Vagina (tissue), 2 donors: ENCODE measurements at regions not wholly inside any gene's neighbourhood (a gene's known extent, or its start where the extent isn't known, plus 50 kb on each side); places are given as distances from the start of the nearest gene placed in this dataset.

Experiments
- CTCF ChIP-seq, 3 experiments: fragments of 450-650 bp in 2 of 3; fragments of 200-600 bp in 1 of 3; sonication (generic) in 1 of 3; IDR thresholded peaks; one replicate each; pipeline ENCODE4 v1.5.1; 2017 to 2019; ENCODE audit warnings: antibody characterized with exemption in 3 of 3, mild to moderate bottlenecking in 2 of 3, moderate library complexity in 2 of 3
- POLR2A ChIP-seq, 2 donors: fragments of 450-650 bp; IDR thresholded peaks; one replicate each; pipeline ENCODE4 v1.6.1; 2017; ENCODE audit warnings: antibody characterized with exemption in 2 of 2, mild to moderate bottlenecking in 2 of 2, moderate library complexity in 2 of 2

- TF ChIP-seq CTCF (IDR thresholded peaks at IDR 0.05) (no peak), POLR2A (IDR thresholded peaks at IDR 0.05) (no peak)
These were observed 101.2 kb upstream of the FSHR start for GRCh38 chr2:49255409-49255971.
